CMK (cell line): ENCODE measurements at regions not wholly inside any gene's neighbourhood (a gene's known extent, or its start where the extent isn't known, plus 50 kb on each side); places are given as distances from the start of the nearest gene placed in this dataset.

ENCODE experiments used
- DNase-seq: peaks from one replicate; pipeline ENCODE4 v3.0.0-alpha.2; 2010; ENCODE audit warnings: low read depth

GRCh38 chr2:225740086-225740485 is 340.6 kb downstream of the NYAP2 start:
- DNase-seq: no peak

GRCh38 chr2:225739328-225739727 is 339.8 kb downstream of the NYAP2 start:
- DNase-seq: no peak

GRCh38 chr2:225738735-225739134 is 339.2 kb downstream of the NYAP2 start:
- DNase-seq: no peak

GRCh38 chr2:225737556-225737955 is 338.0 kb downstream of the NYAP2 start:
- no peak for DNase-seq

GRCh38 chr2:225735844-225736243 is 336.3 kb downstream of the NYAP2 start:
- no peak for DNase-seq

- no peak for DNase-seq
Observed at GRCh38 chr2:225725726-225726125, 326.2 kb downstream of the NYAP2 start.
